Liver (tissue), 3 donors: ENCODE measurements at regions not wholly inside any gene's neighbourhood (a gene's known extent, or its start where the extent isn't known, plus 50 kb on each side); places are given as distances from the start of the nearest gene placed in this dataset.

ENCODE experiments used
- ATF3 ChIP-seq: IDR thresholded peaks from 2 replicates; pipeline ENCODE4 v1.6.1; 2016; ENCODE audit warnings: antibody characterized with exemption
- CTCF ChIP-seq: fragments of 150-350 bp; IDR thresholded peaks from 2 replicates; pipeline ENCODE4 v1.5.1; 2017; ENCODE audit warnings: improper control_type of control experiment, low read depth, low read length; ENCODE audit not compliant: missing input control
- EGR1 ChIP-seq, 2 donors: IDR thresholded peaks; 2 replicates each; pipeline ENCODE4 v1.6.1; 2016 to 2018; ENCODE audit warnings: antibody characterized with exemption in 2 of 2, low read depth in 2 of 2
- FOXA1 ChIP-seq: IDR thresholded peaks from 2 replicates; pipeline ENCODE4 v1.6.1; 2016; ENCODE audit warnings: antibody characterized with exemption
- GABPA ChIP-seq, 2 donors: IDR thresholded peaks in 1 of 2; conservative IDR thresholded peaks in 1 of 2; 2 replicates each; pipeline ENCODE4 v1.6.1; 2016; ENCODE audit warnings: antibody characterized with exemption in 2 of 2, mild to moderate bottlenecking in 1 of 2, moderate library complexity in 1 of 2
- MAX ChIP-seq: IDR thresholded peaks from 2 replicates; pipeline ENCODE4 v1.6.1; 2016; ENCODE audit warnings: antibody characterized with exemption
- RAD21 ChIP-seq, 2 donors: IDR thresholded peaks; 2 replicates each; pipeline ENCODE4 v1.6.1; 2016; ENCODE audit warnings: antibody characterized with exemption in 2 of 2, mild to moderate bottlenecking in 2 of 2
- REST ChIP-seq: IDR thresholded peaks from 2 replicates; pipeline ENCODE4 v1.6.1; 2016; ENCODE audit warnings: antibody characterized with exemption, mild to moderate bottlenecking
- RXRA ChIP-seq, 2 donors: IDR thresholded peaks; 2 replicates each; pipeline ENCODE4 v1.6.1; 2017 to 2018; ENCODE audit warnings: antibody characterized with exemption in 2 of 2, mild to moderate bottlenecking in 1 of 2
- SP1 ChIP-seq: IDR thresholded peaks from 2 replicates; pipeline ENCODE4 v1.6.1; 2018; ENCODE audit warnings: antibody characterized with exemption, mild to moderate bottlenecking
- YY1 ChIP-seq: IDR thresholded peaks from 2 replicates; pipeline ENCODE4 v1.6.1; 2016; ENCODE audit warnings: antibody characterized with exemption, mild to moderate bottlenecking
- donor health status: healthy.
- donor health status: healthy.

GRCh38 chr20:11372876-11373790 is 544.6 kb upstream of the BTBD3 start:
- no peak for TF ChIP-seq ATF3
- TF ChIP-seq CTCF: no peak
- TF ChIP-seq EGR1 (IDR thresholded peaks at IDR 0.05; ENCODE audit: low read depth in 2 of 2): no peak
- TF ChIP-seq GABPA (IDR thresholded peaks at IDR 0.05 in 1 of 2, conservative IDR thresholded peaks at IDR 0.05 in 1 of 2): no peak
- no peak for TF ChIP-seq RXRA (IDR thresholded peaks at IDR 0.05)
- no peak for TF ChIP-seq RAD21 (IDR thresholded peaks at IDR 0.05)
- no peak for TF ChIP-seq SP1
- TF ChIP-seq REST: no peak
- TF ChIP-seq MAX: no peak
- no peak for TF ChIP-seq YY1
- TF ChIP-seq FOXA1: no peak
